GM12875 (cell line): ENCODE measurements at regions not wholly inside any gene's neighbourhood (a gene's known extent, or its start where the extent isn't known, plus 50 kb on each side); places are given as distances from the start of the nearest gene placed in this dataset.

Experiments
- H3K4me3 ChIP-seq: one replicate; pipeline ENCODE4 v1.5.1; 2011; ENCODE audit warnings: low read depth, low read length, control low read depth
- CTCF ChIP-seq: IDR thresholded peaks from 2 replicates; pipeline ENCODE4 v1.5.1; 2011; ENCODE audit warnings: low read depth, mild to moderate bottlenecking, control low read depth, inconsistent platforms, low read length, moderate library complexity, borderline replicate concordance; ENCODE audit not compliant: insufficient read depth

- no peak for TF ChIP-seq CTCF
- H3K4me3 ChIP-seq, result no peak overlapping the region
Measured at GRCh38 chr6:113691260-113691656, 165.9 kb upstream of the MARCKS start.

- TF ChIP-seq CTCF, result no peak
- H3K4me3 ChIP-seq, result no peak overlapping the region
Measured at GRCh38 chr6:113693851-113694250, 163.3 kb upstream of the MARCKS start.

GRCh38 chr6:113694278-113695077 lies 162.7 kb upstream of the MARCKS start:
- TF ChIP-seq CTCF, result no peak
- H3K4me3 ChIP-seq, result no peak overlapping the region

GRCh38 chr6:113695516-113695915 lies 161.6 kb upstream of the MARCKS start:
- TF ChIP-seq CTCF, result no peak
- H3K4me3 ChIP-seq, result no peak overlapping the region

- H3K4me3 ChIP-seq, result no peak overlapping the region
- TF ChIP-seq CTCF, result no peak
Measured at GRCh38 chr6:113696960-113697359, 160.2 kb upstream of the MARCKS start.

- TF ChIP-seq CTCF, result no peak
- H3K4me3 ChIP-seq, result no peak overlapping the region
Measured at GRCh38 chr6:113697632-113698410, 159.3 kb upstream of the MARCKS start.
